ENCODE measurements at regions not wholly inside any gene's neighbourhood (a gene's known extent, or its start where the extent isn't known, plus 50 kb on each side); places are given as distances from the start of the nearest gene placed in this dataset.
"Not testable (repeated sequence)": the region's sequence is repeated elsewhere in the genome, so short reads cannot be mapped to it uniquely, and the experiment has no call there.

DNA sequence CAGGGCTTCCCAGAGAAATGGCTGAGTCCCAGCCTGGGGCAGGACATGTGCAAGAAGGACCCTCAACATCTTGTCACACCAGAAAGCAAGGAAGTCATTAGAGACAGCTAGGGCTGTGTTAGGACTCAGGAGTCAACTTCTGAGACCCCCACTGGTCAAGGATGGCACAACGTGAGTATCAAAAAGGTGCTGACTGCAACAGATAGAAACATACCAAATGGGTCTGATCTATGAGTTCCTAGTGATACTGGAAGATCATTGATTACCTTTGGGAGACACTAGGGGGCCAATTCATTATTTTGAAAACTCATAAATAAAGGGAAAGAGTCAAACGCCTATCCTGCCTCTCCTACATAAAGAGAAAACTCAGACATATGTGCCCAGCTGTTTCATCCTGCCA is 73.5 kb upstream of the GJB6 start:
- H3K9ac ChIP-seq (ENCODE audit: low read depth, low read length, poor library complexity, severe bottlenecking), result no peak overlapping the region
- H3K4me1 ChIP-seq (ENCODE audit: insufficient read depth, low read length, poor library complexity, severe bottlenecking), result no peaks in the 10 kb centered on the region
- peaks cover 7% of the 10 kb centered on the region for H3K27me3 ChIP-seq (ENCODE audit: insufficient read depth, low read length, poor library complexity, severe bottlenecking)
- TF ChIP-seq CTCF (conservative IDR thresholded peaks at IDR 0.05; ENCODE audit: low read length) (peak; percentile 40), EZH2phosphoT487 (IDR thresholded peaks at IDR 0.05; ENCODE audit: borderline replicate concordance) (no peak)
- H3K4me2 ChIP-seq (ENCODE audit: low read depth, low read length, poor library complexity, severe bottlenecking), result no peak overlapping the region
- no peaks in the 10 kb centered on the region for H3K79me2 ChIP-seq (ENCODE audit: insufficient read depth, low read length)
- H3K9me3 ChIP-seq (ENCODE audit: insufficient read depth, low read depth, low read length), result no peaks in the 10 kb centered on the region
- H3K36me3 ChIP-seq (ENCODE audit: insufficient read depth, low read length), result no peaks in the 10 kb centered on the region
- H3F3A ChIP-seq (ENCODE audit: low read depth), result no peaks in the 10 kb centered on the region
- H3K9me2 ChIP-seq (replicated peaks; ENCODE audit: low read depth, low read length), result no peaks in the 10 kb centered on the region
- no peaks in the 10 kb centered on the region for H4K20me1 ChIP-seq (ENCODE audit: insufficient read depth, low read length, poor library complexity, severe bottlenecking)
- no peak overlapping the region for H3K4me3 ChIP-seq (ENCODE audit: low read length, poor library complexity, severe bottlenecking)
- H2AFZ ChIP-seq (ENCODE audit: low read length), result no peak overlapping the region

- H3K4me3 ChIP-seq (ENCODE audit: low read length, poor library complexity, severe bottlenecking); H2AFZ ChIP-seq (ENCODE audit: low read length); H3K36me3 ChIP-seq (ENCODE audit: insufficient read depth, low read length); H3K9ac ChIP-seq (ENCODE audit: low read depth, low read length, poor library complexity, severe bottlenecking); H3K4me1 ChIP-seq (ENCODE audit: insufficient read depth, low read length, poor library complexity, severe bottlenecking); H3K27me3 ChIP-seq (ENCODE audit: insufficient read depth, low read length, poor library complexity, severe bottlenecking); H3K4me2 ChIP-seq (ENCODE audit: low read depth, low read length, poor library complexity, severe bottlenecking); H3K79me2 ChIP-seq (ENCODE audit: insufficient read depth, low read length); H3K9me2 ChIP-seq (replicated peaks; ENCODE audit: low read depth, low read length); H3K9me3 ChIP-seq (ENCODE audit: insufficient read depth, low read depth, low read length); H4K20me1 ChIP-seq (ENCODE audit: insufficient read depth, low read length, poor library complexity, severe bottlenecking); H3F3A ChIP-seq (ENCODE audit: low read depth): not testable (repeated sequence)
These were observed 71.9 kb upstream of the GJB6 start for GRCh38 chr13:20304061-20304460.

DNA sequence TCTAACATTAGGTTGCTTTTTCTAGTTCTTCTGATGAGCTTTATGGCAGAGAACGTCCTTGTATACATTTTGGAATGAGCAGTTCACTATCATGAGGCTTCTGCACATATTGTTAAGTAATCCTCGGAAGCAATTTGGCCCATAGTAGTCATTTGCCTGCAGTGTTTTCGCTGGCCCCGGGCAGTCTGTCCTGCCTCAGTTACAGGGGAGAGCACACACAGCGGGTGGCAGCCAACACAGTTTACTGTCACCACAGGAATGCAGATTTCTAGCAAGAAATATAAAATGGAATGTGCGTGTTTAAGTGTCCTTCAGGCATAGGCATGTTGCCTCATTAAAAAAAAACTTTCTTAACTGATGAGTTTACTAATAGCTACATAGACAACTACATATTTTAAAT is 71.5 kb upstream of the GJB6 start:
- H3K9ac ChIP-seq (ENCODE audit: low read depth, low read length, poor library complexity, severe bottlenecking), result no peak overlapping the region
- H2AFZ ChIP-seq (ENCODE audit: low read length), result no peak overlapping the region
- no peaks in the 10 kb centered on the region for H3K79me2 ChIP-seq (ENCODE audit: insufficient read depth, low read length)
- no peaks in the 10 kb centered on the region for H3F3A ChIP-seq (ENCODE audit: low read depth)
- H3K9me2 ChIP-seq (replicated peaks; ENCODE audit: low read depth, low read length), result no peaks in the 10 kb centered on the region
- peaks cover 3% of the 10 kb centered on the region for H3K27me3 ChIP-seq (ENCODE audit: insufficient read depth, low read length, poor library complexity, severe bottlenecking)
- no peaks in the 10 kb centered on the region for H3K36me3 ChIP-seq (ENCODE audit: insufficient read depth, low read length)
- no peak overlapping the region for H3K4me2 ChIP-seq (ENCODE audit: low read depth, low read length, poor library complexity, severe bottlenecking)
- no peaks in the 10 kb centered on the region for H3K4me1 ChIP-seq (ENCODE audit: insufficient read depth, low read length, poor library complexity, severe bottlenecking)
- TF ChIP-seq EZH2phosphoT487 (IDR thresholded peaks at IDR 0.05; ENCODE audit: borderline replicate concordance) (no peak), CTCF (conservative IDR thresholded peaks at IDR 0.05; ENCODE audit: low read length) (no peak)
- H4K20me1 ChIP-seq (ENCODE audit: insufficient read depth, low read length, poor library complexity, severe bottlenecking), result no peaks in the 10 kb centered on the region
- no peak overlapping the region for H3K4me3 ChIP-seq (ENCODE audit: low read length, poor library complexity, severe bottlenecking)
- no peaks in the 10 kb centered on the region for H3K9me3 ChIP-seq (ENCODE audit: insufficient read depth, low read depth, low read length)

GRCh38 chr13:20301403-20302071 is 69.4 kb upstream of the GJB6 start:
- no peaks in the 10 kb centered on the region for H3K4me1 ChIP-seq (ENCODE audit: insufficient read depth, low read length, poor library complexity, severe bottlenecking)
- no peaks in the 10 kb centered on the region for H4K20me1 ChIP-seq (ENCODE audit: insufficient read depth, low read length, poor library complexity, severe bottlenecking)
- TF ChIP-seq CTCF (conservative IDR thresholded peaks at IDR 0.05; ENCODE audit: low read length) (no peak), EZH2phosphoT487 (IDR thresholded peaks at IDR 0.05; ENCODE audit: borderline replicate concordance) (no peak)
- H3K9me2 ChIP-seq (replicated peaks; ENCODE audit: low read depth, low read length), result no peaks in the 10 kb centered on the region
- no peaks in the 10 kb centered on the region for H3K9me3 ChIP-seq (ENCODE audit: insufficient read depth, low read depth, low read length)
- H3K27me3 ChIP-seq (ENCODE audit: insufficient read depth, low read length, poor library complexity, severe bottlenecking), result no peaks in the 10 kb centered on the region
- H3K4me3 ChIP-seq (ENCODE audit: low read length, poor library complexity, severe bottlenecking), result no peak overlapping the region
- no peak overlapping the region for H2AFZ ChIP-seq (ENCODE audit: low read length)
- H3F3A ChIP-seq (ENCODE audit: low read depth), result no peaks in the 10 kb centered on the region
- no peak overlapping the region for H3K9ac ChIP-seq (ENCODE audit: low read depth, low read length, poor library complexity, severe bottlenecking)
- H3K4me2 ChIP-seq (ENCODE audit: low read depth, low read length, poor library complexity, severe bottlenecking), result no peak overlapping the region
- no peaks in the 10 kb centered on the region for H3K36me3 ChIP-seq (ENCODE audit: insufficient read depth, low read length)
- no peaks in the 10 kb centered on the region for H3K79me2 ChIP-seq (ENCODE audit: insufficient read depth, low read length)
